ENCODE measurements at regions not wholly inside any gene's neighbourhood (a gene's known extent, or its start where the extent isn't known, plus 50 kb on each side); places are given as distances from the start of the nearest gene placed in this dataset.

GRCh38 chr20:24153101-24154040 lies 164.8 kb upstream of the GGTLC1 start:
- ATAC-seq (no peak), DNase-seq (ENCODE audit: low read depth, low spot score) (no peak)
- H3K9me3 ChIP-seq (ENCODE audit: control insufficient read depth, insufficient read depth, low read depth, low read length) = no peaks in the 10 kb centered on the region
- in situ Hi-C loops (cut with HindIII; ENCODE audit: low pct_unique_long_range_greater_than_20kb, low sequenced_read_pairs) (no loop called here), intact Hi-C loops (cut with micrococcal nuclease; ENCODE audit: unreplicated experiment) (no loop called here)
- no peaks in the 10 kb centered on the region for H3K4me1 ChIP-seq (ENCODE audit: control insufficient read depth, insufficient read depth, low read length)
- ChIA-PET CTCF (no interaction called here), POLR2A (no interaction called here)
- BruUV-seq (replicated peaks) = no TSS peak
- H3K36me3 ChIP-seq (ENCODE audit: control insufficient read depth, insufficient read depth, low read length) = no peaks in the 10 kb centered on the region
- TF ChIP-seq TCF7L2 (IDR thresholded peaks at IDR 0.05; ENCODE audit: low read depth, low read length) (no peak), CTCF (IDR thresholded peaks at IDR 0.05) (no peak), SIN3A (IDR thresholded peaks at IDR 0.05; ENCODE audit: borderline replicate concordance, insufficient read depth, low read depth, low read length) (no peak), POLR2AphosphoS5 (IDR thresholded peaks at IDR 0.05; ENCODE audit: low read depth, low read length) (no peak), REST (IDR thresholded peaks at IDR 0.05; ENCODE audit: insufficient read depth in 1 of 2, low read depth in 2 of 2, low read length in 1 of 2) (no peak)
- no peaks in the 10 kb centered on the region for H3K27me3 ChIP-seq (ENCODE audit: control insufficient read depth, insufficient read depth, low read length)
- H3K27ac ChIP-seq (ENCODE audit: low read length) = no peak overlapping the region
- H3K4me3 ChIP-seq (ENCODE audit: low read depth in 2 of 2, low read length in 2 of 2) = no peak overlapping the region

GRCh38 chr20:24151621-24152294 lies 163.2 kb upstream of the GGTLC1 start:
- no peak for DNase-seq (ENCODE audit: low read depth, low spot score)
- TF ChIP-seq POLR2AphosphoS5 (IDR thresholded peaks at IDR 0.05; ENCODE audit: low read depth, low read length) (no peak), REST (IDR thresholded peaks at IDR 0.05; ENCODE audit: insufficient read depth in 1 of 2, low read depth in 2 of 2, low read length in 1 of 2) (no peak)
- ATAC-seq = no peak
- ChIA-PET CTCF (no interaction called here), POLR2A (no interaction called here)
- no TSS peak for BruUV-seq (replicated peaks)
- H3K4me3 ChIP-seq (ENCODE audit: low read depth in 2 of 2, low read length in 2 of 2) = no peak overlapping the region
- intact Hi-C loops (cut with micrococcal nuclease; ENCODE audit: unreplicated experiment) (no loop called here), in situ Hi-C loops (cut with HindIII; ENCODE audit: low pct_unique_long_range_greater_than_20kb, low sequenced_read_pairs) (no loop called here)
- no peaks in the 10 kb centered on the region for H3K36me3 ChIP-seq (ENCODE audit: control insufficient read depth, insufficient read depth, low read length)
- no peaks in the 10 kb centered on the region for H3K9me3 ChIP-seq (ENCODE audit: control insufficient read depth, insufficient read depth, low read depth, low read length)
- no peaks in the 10 kb centered on the region for H3K4me1 ChIP-seq (ENCODE audit: control insufficient read depth, insufficient read depth, low read length)
- no peaks in the 10 kb centered on the region for H3K27me3 ChIP-seq (ENCODE audit: control insufficient read depth, insufficient read depth, low read length)
- H3K27ac ChIP-seq (ENCODE audit: low read length) = no peak overlapping the region
